Hepatocyte (in vitro differentiated cells): ENCODE measurements at regions not wholly inside any gene's neighbourhood (a gene's known extent, or its start where the extent isn't known, plus 50 kb on each side); places are given as distances from the start of the nearest gene placed in this dataset.

Experiments used
- EZH2 ChIP-seq: fragments of 200-600 bp; sonication (generic); IDR thresholded peaks from 2 replicates; pipeline ENCODE4 v1.6.1; 2016; ENCODE audit warnings: antibody characterized with exemption, mild to moderate bottlenecking, borderline replicate concordance
- EZH2phosphoT487 ChIP-seq: fragments of 200-600 bp; sonication (generic); IDR thresholded peaks from one replicate; pipeline ENCODE4 v1.6.1; 2018; ENCODE audit warnings: antibody characterized with exemption, mild to moderate bottlenecking, low read depth, moderate library complexity; ENCODE audit not compliant: unreplicated experiment, severe bottlenecking
- TF ChIP-seq, protein P1 (sequence below): fragments of 200-600 bp; sonication (generic); IDR thresholded peaks from 2 replicates; pipeline ENCODE4 v1.5.1; 2016; ENCODE audit warnings: antibody characterized with exemption, mild to moderate bottlenecking; ENCODE audit not compliant: poor library complexity

DNA sequence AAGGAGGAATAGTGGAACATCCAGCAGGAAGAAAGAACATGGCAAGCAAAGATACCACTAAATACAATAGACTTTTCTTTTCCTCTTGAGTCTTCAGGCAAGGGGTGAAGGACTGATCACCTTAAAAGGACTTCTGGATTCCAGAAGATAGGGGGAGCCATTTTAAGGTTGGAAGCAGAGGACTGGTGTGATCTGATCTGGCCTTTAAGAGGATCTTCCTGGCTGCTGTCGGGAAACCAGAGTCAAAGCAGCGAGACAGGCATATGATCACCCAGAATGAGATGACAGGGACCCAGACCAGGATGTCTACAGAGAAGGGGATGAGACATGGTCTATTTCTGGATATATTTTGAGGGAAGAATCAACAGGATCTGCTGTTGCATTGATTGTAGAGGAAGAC lies 558.0 kb downstream of the STK39 start:
- TF ChIP-seq, protein P1, sequence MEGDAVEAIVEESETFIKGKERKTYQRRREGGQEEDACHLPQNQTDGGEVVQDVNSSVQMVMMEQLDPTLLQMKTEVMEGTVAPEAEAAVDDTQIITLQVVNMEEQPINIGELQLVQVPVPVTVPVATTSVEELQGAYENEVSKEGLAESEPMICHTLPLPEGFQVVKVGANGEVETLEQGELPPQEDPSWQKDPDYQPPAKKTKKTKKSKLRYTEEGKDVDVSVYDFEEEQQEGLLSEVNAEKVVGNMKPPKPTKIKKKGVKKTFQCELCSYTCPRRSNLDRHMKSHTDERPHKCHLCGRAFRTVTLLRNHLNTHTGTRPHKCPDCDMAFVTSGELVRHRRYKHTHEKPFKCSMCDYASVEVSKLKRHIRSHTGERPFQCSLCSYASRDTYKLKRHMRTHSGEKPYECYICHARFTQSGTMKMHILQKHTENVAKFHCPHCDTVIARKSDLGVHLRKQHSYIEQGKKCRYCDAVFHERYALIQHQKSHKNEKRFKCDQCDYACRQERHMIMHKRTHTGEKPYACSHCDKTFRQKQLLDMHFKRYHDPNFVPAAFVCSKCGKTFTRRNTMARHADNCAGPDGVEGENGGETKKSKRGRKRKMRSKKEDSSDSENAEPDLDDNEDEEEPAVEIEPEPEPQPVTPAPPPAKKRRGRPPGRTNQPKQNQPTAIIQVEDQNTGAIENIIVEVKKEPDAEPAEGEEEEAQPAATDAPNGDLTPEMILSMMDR: no peak
- no peak for TF ChIP-seq EZH2phosphoT487
- TF ChIP-seq EZH2: no peak
